ENCODE measurements at regions not wholly inside any gene's neighbourhood (a gene's known extent, or its start where the extent isn't known, plus 50 kb on each side); places are given as distances from the start of the nearest gene placed in this dataset.

GRCh38 chr6:56692523-56693245 lies 50.0 kb upstream of the DST start (continued):
- TF ChIP-seq ZBTB46 (CRISPR knock-in tag; IDR thresholded peaks at IDR 0.05; ENCODE audit: borderline replicate concordance) = no peak
- no peak for TF ChIP-seq SP1 (IDR thresholded peaks at IDR 0.05)
- no peak for TF ChIP-seq SP1 (CRISPR knock-in tag; IDR thresholded peaks at IDR 0.05)
- TF ChIP-seq ZNF142 (CRISPR knock-in tag; IDR thresholded peaks at IDR 0.05) = no peak
- no peak for TF ChIP-seq NCOA2 (CRISPR knock-in tag; IDR thresholded peaks at IDR 0.05)
- no peak for TF ChIP-seq HNF1A (IDR thresholded peaks at IDR 0.05; ENCODE audit: low read depth)
- TF ChIP-seq HNF1A (CRISPR knock-in tag; IDR thresholded peaks at IDR 0.05; ENCODE audit: borderline replicate concordance) = no peak; the same call in 1 of the 2 replicates
- no peak for TF ChIP-seq SOX13 (IDR thresholded peaks at IDR 0.05)
- 0 out of 4 replicates have a peak, but pooled peaks of 1 of the 2 experiments have one; percentile 28 for TF ChIP-seq SOX13 (CRISPR knock-in tag; conservative IDR thresholded peaks at IDR 0.05 in 1 of 2, IDR thresholded peaks at IDR 0.05 in 1 of 2)
- no peak for TF ChIP-seq ZNF652 (CRISPR knock-in tag; IDR thresholded peaks at IDR 0.05; ENCODE audit: borderline replicate concordance, low read depth)
- TF ChIP-seq TFE3 (CRISPR knock-in tag; IDR thresholded peaks at IDR 0.05) = no peak
- no peak for TF ChIP-seq AGO2 (optimal IDR thresholded peaks at IDR 0.05; ENCODE audit: low read depth, low read length)
- no peak for TF ChIP-seq ZNF724P (CRISPR knock-in tag; IDR thresholded peaks at IDR 0.05; ENCODE audit: borderline replicate concordance)
- TF ChIP-seq BCL3 (CRISPR knock-in tag; IDR thresholded peaks at IDR 0.05) = no peak

All from HepG2 (cell line).